WTC11 (cell line): ENCODE measurements at regions not wholly inside any gene's neighbourhood (a gene's known extent, or its start where the extent isn't known, plus 50 kb on each side); places are given as distances from the start of the nearest gene placed in this dataset.

Source experiments
- ATAC-seq: fragments of 200-7000 bp; cut with Tn5 transposase; 2 replicates; pipeline ENCODE4 v1.10.0; 2021; ENCODE audit warnings: mild to moderate bottlenecking, moderate library complexity
- CTCF ChIA-PET: fragments of 300-600 bp; sonication (Branson Sonifier 250); formaldehyde crosslinking; loops from one replicate; lab custom pipeline; 2021; ENCODE audit warnings: antibody characterized with exemption; lab: Charles Lee
- POLR2A ChIA-PET: fragments of 350-600 bp; sonication (Branson Sonifier 250); formaldehyde crosslinking; loops from one replicate; lab custom pipeline; 2021; ENCODE audit warnings: antibody characterized with exemption; lab: Charles Lee
- DNase-seq: peaks from one replicate; pipeline ENCODE4 v3.0.0; 2021; ENCODE audit warnings: low spot score
- H3K27ac Mint-ChIP-seq: 2 replicates; pipeline ENCODE4 v1.8.0; 2021; ENCODE audit warnings: mixed read lengths
- H3K27me3 Mint-ChIP-seq: 2 replicates; pipeline ENCODE4 v1.8.0; 2021; ENCODE audit warnings: low read depth, mild to moderate bottlenecking, moderate library complexity, mixed read lengths
- H3K36me3 Mint-ChIP-seq: 2 replicates; pipeline ENCODE4 v1.8.0; 2021; ENCODE audit warnings: mixed read lengths
- H3K4me1 Mint-ChIP-seq: 2 replicates; pipeline ENCODE4 v1.8.0; 2022; ENCODE audit warnings: mixed read lengths
- H3K4me3 Mint-ChIP-seq: 2 replicates; pipeline ENCODE4 v1.8.0; 2021; ENCODE audit warnings: mild to moderate bottlenecking, moderate library complexity, mixed read lengths
- H3K9me3 Mint-ChIP-seq: 2 replicates; pipeline ENCODE4 v1.8.0; 2021; ENCODE audit warnings: mixed read lengths
- FOXK1 ChIP-seq: sonication (generic); formaldehyde crosslinking; IDR thresholded peaks from 2 replicates; pipeline ENCODE4 v1.8.0; 2022; ENCODE audit warnings: mild to moderate bottlenecking, moderate library complexity, missing genetic modification reagents
- NR3C1 ChIP-seq: sonication (generic); formaldehyde crosslinking; conservative IDR thresholded peaks from 2 replicates; pipeline ENCODE4 v1.8.1; 2023; ENCODE audit warnings: low read depth, mild to moderate bottlenecking, missing genetic modification reagents
- SMAD4 ChIP-seq: sonication (generic); formaldehyde crosslinking; IDR thresholded peaks from 2 replicates; pipeline ENCODE4 v1.8.0; 2022; ENCODE audit warnings: mild to moderate bottlenecking, missing genetic modification reagents
- TEAD1 ChIP-seq: sonication (generic); formaldehyde crosslinking; IDR thresholded peaks from 2 replicates; pipeline ENCODE4 v1.8.0; 2022; ENCODE audit warnings: mild to moderate bottlenecking, missing genetic modification reagents
- ZNF219 ChIP-seq: sonication (generic); formaldehyde crosslinking; IDR thresholded peaks from 2 replicates; pipeline ENCODE4 v1.8.0; 2023; ENCODE audit warnings: missing genetic modification reagents, mild to moderate bottlenecking, borderline replicate concordance
- ZNF232 ChIP-seq: sonication (generic); formaldehyde crosslinking; IDR thresholded peaks from 2 replicates; pipeline ENCODE4 v1.8.0; 2022; ENCODE audit warnings: mild to moderate bottlenecking, missing genetic modification reagents
- TF ChIP-seq, protein P1 (sequence below): sonication (generic); formaldehyde crosslinking; IDR thresholded peaks from 2 replicates; pipeline ENCODE4 v1.8.0; 2022; ENCODE audit warnings: missing genetic modification reagents
- TF ChIP-seq, protein P2 (sequence below): sonication (generic); formaldehyde crosslinking; IDR thresholded peaks from 2 replicates; pipeline ENCODE4 v1.8.1; 2023; ENCODE audit warnings: mild to moderate bottlenecking, missing genetic modification reagents, moderate library complexity
- TF ChIP-seq, protein P3 (sequence below): fragments of 250-450 bp; sonication (Bioruptor Pico); IDR thresholded peaks from 2 replicates; pipeline ENCODE4 v2.1.2; 2022; ENCODE audit warnings: mild to moderate bottlenecking, moderate library complexity
- TF ChIP-seq, protein P4 (sequence below): sonication (generic); formaldehyde crosslinking; IDR thresholded peaks from 2 replicates; pipeline ENCODE4 v1.8.0; 2023; ENCODE audit warnings: mild to moderate bottlenecking, missing genetic modification reagents
- TF ChIP-seq, protein P5 (sequence below): sonication (generic); formaldehyde crosslinking; IDR thresholded peaks from 2 replicates; pipeline ENCODE4 v1.8.1; 2022; ENCODE audit warnings: missing genetic modification reagents, borderline replicate concordance
- TF ChIP-seq, protein P6 (sequence below): sonication (generic); formaldehyde crosslinking; IDR thresholded peaks from 2 replicates; pipeline ENCODE4 v1.8.1; 2023; ENCODE audit warnings: mild to moderate bottlenecking, missing genetic modification reagents, borderline replicate concordance
- TF ChIP-seq, protein P7 (sequence below): sonication (generic); formaldehyde crosslinking; conservative IDR thresholded peaks from 2 replicates; pipeline ENCODE4 v1.8.1; 2023; ENCODE audit warnings: mild to moderate bottlenecking, low read depth, missing genetic modification reagents, moderate library complexity

DNA sequence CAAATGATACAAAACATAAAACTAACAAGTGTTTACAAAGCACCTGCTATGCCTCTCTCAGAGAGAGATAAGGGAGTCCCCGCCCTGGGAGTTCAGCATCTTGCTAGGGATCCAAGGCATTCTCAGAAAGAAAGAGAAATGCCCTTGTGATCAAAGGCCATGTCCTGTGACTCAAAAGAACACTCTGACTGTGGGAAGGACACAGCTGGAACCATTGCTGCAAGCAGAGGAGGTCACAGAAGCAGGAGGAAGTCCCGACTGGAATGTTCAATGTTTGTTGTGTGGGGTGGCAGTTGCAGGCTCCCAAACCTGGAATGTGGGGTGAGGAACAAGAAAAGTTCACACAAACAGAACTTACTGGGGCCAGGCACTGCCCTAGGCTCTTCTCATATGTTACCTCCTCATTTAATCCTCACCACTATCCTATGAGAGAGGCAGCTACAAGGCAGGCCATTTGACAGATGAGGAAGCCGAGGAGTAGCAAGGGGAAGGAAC lies 93.0 kb upstream of the GRIK3 start (continued):
- TF ChIP-seq NR3C1 (CRISPR knock-in tag) (no peak), ZNF232 (CRISPR knock-in tag) (no peak), TEAD1 (CRISPR knock-in tag) (no peak), FOXK1 (CRISPR knock-in tag) (no peak)
- TF ChIP-seq, protein P1, sequence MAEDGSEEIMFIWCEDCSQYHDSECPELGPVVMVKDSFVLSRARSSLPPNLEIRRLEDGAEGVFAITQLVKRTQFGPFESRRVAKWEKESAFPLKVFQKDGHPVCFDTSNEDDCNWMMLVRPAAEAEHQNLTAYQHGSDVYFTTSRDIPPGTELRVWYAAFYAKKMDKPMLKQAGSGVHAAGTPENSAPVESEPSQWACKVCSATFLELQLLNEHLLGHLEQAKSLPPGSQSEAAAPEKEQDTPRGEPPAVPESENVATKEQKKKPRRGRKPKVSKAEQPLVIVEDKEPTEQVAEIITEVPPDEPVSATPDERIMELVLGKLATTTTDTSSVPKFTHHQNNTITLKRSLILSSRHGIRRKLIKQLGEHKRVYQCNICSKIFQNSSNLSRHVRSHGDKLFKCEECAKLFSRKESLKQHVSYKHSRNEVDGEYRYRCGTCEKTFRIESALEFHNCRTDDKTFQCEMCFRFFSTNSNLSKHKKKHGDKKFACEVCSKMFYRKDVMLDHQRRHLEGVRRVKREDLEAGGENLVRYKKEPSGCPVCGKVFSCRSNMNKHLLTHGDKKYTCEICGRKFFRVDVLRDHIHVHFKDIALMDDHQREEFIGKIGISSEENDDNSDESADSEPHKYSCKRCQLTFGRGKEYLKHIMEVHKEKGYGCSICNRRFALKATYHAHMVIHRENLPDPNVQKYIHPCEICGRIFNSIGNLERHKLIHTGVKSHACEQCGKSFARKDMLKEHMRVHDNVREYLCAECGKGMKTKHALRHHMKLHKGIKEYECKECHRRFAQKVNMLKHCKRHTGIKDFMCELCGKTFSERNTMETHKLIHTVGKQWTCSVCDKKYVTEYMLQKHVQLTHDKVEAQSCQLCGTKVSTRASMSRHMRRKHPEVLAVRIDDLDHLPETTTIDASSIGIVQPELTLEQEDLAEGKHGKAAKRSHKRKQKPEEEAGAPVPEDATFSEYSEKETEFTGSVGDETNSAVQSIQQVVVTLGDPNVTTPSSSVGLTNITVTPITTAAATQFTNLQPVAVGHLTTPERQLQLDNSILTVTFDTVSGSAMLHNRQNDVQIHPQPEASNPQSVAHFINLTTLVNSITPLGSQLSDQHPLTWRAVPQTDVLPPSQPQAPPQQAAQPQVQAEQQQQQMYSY = no peak
- TF ChIP-seq, protein P2, sequence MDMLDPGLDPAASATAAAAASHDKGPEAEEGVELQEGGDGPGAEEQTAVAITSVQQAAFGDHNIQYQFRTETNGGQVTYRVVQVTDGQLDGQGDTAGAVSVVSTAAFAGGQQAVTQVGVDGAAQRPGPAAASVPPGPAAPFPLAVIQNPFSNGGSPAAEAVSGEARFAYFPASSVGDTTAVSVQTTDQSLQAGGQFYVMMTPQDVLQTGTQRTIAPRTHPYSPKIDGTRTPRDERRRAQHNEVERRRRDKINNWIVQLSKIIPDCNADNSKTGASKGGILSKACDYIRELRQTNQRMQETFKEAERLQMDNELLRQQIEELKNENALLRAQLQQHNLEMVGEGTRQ (CRISPR knock-in tag) = no peak

DNA sequence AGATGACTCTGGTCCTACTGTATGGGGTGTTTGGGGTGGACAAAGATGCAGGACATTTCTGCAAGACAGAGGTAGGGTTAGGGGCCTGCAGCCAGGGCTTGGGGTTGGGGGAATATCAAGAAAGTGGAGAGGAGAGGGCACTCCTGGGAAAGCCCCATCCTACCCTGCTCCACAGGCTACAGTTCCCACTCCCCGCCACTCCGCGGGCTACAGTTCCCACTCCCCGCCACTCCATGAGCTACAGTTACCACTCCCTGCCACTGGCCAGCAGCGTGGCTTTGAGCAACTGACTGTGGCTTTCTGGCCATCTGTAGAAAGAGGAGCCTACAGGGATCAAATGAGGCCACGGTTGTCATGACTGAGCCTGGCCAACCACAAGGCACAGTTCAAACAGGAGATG lies 93.8 kb upstream of the GRIK3 start:
- ATAC-seq (no peak), DNase-seq (no peak)
- peaks cover 3% of the 10 kb centered on the region; the same call in 1 of the 2 replicates for H3K27me3 Mint-ChIP-seq
- H3K36me3 Mint-ChIP-seq = no peaks in the 10 kb centered on the region
- H3K4me3 Mint-ChIP-seq = no peak overlapping the region
- H3K4me1 Mint-ChIP-seq = no peaks in the 10 kb centered on the region
- no peak overlapping the region for H3K27ac Mint-ChIP-seq
- ChIA-PET CTCF (no interaction called here), POLR2A (no interaction called here)
- no peaks in the 10 kb centered on the region for H3K9me3 Mint-ChIP-seq
- TF ChIP-seq ZNF219 (CRISPR knock-in tag) (no peak), NR3C1 (CRISPR knock-in tag) (no peak), SMAD4 (no peak)
- TF ChIP-seq, protein P3, sequence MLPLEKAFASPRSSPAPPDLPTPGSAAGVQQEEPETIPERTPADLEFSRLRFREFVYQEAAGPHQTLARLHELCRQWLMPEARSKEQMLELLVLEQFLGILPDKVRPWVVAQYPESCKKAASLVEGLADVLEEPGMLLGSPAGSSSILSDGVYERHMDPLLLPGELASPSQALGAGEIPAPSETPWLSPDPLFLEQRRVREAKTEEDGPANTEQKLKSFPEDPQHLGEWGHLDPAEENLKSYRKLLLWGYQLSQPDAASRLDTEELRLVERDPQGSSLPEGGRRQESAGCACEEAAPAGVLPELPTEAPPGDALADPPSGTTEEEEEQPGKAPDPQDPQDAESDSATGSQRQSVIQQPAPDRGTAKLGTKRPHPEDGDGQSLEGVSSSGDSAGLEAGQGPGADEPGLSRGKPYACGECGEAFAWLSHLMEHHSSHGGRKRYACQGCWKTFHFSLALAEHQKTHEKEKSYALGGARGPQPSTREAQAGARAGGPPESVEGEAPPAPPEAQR = no peak
- TF ChIP-seq, protein P4, sequence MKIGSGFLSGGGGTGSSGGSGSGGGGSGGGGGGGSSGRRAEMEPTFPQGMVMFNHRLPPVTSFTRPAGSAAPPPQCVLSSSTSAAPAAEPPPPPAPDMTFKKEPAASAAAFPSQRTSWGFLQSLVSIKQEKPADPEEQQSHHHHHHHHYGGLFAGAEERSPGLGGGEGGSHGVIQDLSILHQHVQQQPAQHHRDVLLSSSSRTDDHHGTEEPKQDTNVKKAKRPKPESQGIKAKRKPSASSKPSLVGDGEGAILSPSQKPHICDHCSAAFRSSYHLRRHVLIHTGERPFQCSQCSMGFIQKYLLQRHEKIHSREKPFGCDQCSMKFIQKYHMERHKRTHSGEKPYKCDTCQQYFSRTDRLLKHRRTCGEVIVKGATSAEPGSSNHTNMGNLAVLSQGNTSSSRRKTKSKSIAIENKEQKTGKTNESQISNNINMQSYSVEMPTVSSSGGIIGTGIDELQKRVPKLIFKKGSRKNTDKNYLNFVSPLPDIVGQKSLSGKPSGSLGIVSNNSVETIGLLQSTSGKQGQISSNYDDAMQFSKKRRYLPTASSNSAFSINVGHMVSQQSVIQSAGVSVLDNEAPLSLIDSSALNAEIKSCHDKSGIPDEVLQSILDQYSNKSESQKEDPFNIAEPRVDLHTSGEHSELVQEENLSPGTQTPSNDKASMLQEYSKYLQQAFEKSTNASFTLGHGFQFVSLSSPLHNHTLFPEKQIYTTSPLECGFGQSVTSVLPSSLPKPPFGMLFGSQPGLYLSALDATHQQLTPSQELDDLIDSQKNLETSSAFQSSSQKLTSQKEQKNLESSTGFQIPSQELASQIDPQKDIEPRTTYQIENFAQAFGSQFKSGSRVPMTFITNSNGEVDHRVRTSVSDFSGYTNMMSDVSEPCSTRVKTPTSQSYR (CRISPR knock-in tag) = no peak
- TF ChIP-seq, protein P5, sequence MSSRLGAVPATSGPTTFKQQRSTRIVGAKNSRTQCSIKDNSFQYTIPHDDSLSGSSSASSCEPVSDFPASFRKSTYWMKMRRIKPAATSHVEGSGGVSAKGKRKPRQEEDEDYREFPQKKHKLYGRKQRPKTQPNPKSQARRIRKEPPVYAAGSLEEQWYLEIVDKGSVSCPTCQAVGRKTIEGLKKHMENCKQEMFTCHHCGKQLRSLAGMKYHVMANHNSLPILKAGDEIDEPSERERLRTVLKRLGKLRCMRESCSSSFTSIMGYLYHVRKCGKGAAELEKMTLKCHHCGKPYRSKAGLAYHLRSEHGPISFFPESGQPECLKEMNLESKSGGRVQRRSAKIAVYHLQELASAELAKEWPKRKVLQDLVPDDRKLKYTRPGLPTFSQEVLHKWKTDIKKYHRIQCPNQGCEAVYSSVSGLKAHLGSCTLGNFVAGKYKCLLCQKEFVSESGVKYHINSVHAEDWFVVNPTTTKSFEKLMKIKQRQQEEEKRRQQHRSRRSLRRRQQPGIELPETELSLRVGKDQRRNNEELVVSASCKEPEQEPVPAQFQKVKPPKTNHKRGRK (CRISPR knock-in tag) = no peak
- TF ChIP-seq, protein P6, sequence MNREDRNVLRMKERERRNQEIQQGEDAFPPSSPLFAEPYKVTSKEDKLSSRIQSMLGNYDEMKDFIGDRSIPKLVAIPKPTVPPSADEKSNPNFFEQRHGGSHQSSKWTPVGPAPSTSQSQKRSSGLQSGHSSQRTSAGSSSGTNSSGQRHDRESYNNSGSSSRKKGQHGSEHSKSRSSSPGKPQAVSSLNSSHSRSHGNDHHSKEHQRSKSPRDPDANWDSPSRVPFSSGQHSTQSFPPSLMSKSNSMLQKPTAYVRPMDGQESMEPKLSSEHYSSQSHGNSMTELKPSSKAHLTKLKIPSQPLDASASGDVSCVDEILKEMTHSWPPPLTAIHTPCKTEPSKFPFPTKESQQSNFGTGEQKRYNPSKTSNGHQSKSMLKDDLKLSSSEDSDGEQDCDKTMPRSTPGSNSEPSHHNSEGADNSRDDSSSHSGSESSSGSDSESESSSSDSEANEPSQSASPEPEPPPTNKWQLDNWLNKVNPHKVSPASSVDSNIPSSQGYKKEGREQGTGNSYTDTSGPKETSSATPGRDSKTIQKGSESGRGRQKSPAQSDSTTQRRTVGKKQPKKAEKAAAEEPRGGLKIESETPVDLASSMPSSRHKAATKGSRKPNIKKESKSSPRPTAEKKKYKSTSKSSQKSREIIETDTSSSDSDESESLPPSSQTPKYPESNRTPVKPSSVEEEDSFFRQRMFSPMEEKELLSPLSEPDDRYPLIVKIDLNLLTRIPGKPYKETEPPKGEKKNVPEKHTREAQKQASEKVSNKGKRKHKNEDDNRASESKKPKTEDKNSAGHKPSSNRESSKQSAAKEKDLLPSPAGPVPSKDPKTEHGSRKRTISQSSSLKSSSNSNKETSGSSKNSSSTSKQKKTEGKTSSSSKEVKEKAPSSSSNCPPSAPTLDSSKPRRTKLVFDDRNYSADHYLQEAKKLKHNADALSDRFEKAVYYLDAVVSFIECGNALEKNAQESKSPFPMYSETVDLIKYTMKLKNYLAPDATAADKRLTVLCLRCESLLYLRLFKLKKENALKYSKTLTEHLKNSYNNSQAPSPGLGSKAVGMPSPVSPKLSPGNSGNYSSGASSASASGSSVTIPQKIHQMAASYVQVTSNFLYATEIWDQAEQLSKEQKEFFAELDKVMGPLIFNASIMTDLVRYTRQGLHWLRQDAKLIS (CRISPR knock-in tag) = no peak
- TF ChIP-seq, protein P7, sequence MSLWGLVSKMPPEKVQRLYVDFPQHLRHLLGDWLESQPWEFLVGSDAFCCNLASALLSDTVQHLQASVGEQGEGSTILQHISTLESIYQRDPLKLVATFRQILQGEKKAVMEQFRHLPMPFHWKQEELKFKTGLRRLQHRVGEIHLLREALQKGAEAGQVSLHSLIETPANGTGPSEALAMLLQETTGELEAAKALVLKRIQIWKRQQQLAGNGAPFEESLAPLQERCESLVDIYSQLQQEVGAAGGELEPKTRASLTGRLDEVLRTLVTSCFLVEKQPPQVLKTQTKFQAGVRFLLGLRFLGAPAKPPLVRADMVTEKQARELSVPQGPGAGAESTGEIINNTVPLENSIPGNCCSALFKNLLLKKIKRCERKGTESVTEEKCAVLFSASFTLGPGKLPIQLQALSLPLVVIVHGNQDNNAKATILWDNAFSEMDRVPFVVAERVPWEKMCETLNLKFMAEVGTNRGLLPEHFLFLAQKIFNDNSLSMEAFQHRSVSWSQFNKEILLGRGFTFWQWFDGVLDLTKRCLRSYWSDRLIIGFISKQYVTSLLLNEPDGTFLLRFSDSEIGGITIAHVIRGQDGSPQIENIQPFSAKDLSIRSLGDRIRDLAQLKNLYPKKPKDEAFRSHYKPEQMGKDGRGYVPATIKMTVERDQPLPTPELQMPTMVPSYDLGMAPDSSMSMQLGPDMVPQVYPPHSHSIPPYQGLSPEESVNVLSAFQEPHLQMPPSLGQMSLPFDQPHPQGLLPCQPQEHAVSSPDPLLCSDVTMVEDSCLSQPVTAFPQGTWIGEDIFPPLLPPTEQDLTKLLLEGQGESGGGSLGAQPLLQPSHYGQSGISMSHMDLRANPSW (CRISPR knock-in tag) = no peak
